GM21528 (cell line): ENCODE measurements at regions not wholly inside any gene's neighbourhood (a gene's known extent, or its start where the extent isn't known, plus 50 kb on each side); places are given as distances from the start of the nearest gene placed in this dataset.

Experiments used
- ATAC-seq: cut with Tn5 transposase; IDR thresholded peaks from one replicate; pipeline ENCODE4 v1.9.1; 2021; ENCODE audit warnings: mild to moderate bottlenecking, moderate library complexity; ENCODE audit not compliant: unreplicated experiment, low FRiP score

- ATAC-seq = no peak
These were observed 50.2 kb upstream of the CCND2 start for GRCh38 chr12:4223273-4223845.

GRCh38 chr12:4221258-4221620 is 52.3 kb upstream of the CCND2 start:
- no peak for ATAC-seq

GRCh38 chr12:4220536-4221257 is 52.9 kb upstream of the CCND2 start:
- ATAC-seq = no peak

GRCh38 chr12:4217091-4217490 is 56.5 kb upstream of the CCND2 start:
- ATAC-seq = no peak

GRCh38 chr12:4216187-4216927 is 57.2 kb upstream of the CCND2 start:
- ATAC-seq = peak; percentile 8

GRCh38 chr12:4215229-4216186 is 58.1 kb upstream of the CCND2 start:
- ATAC-seq = peak; percentile 62

GRCh38 chr12:4214877-4215228 is 58.7 kb upstream of the CCND2 start:
- ATAC-seq = peak; percentile 13

GRCh38 chr12:4213471-4213870 is 60.1 kb upstream of the CCND2 start:
- ATAC-seq = no peak

GRCh38 chr12:4212845-4213244 is 60.7 kb upstream of the CCND2 start:
- ATAC-seq = no peak

- no peak for ATAC-seq
These were observed 62.2 kb upstream of the CCND2 start for GRCh38 chr12:4211372-4211771.

- no peak for ATAC-seq
These were observed 63.4 kb upstream of the CCND2 start for GRCh38 chr12:4210183-4210582.

GRCh38 chr12:4206470-4206869 is 67.1 kb upstream of the CCND2 start:
- ATAC-seq = no peak

- ATAC-seq = no peak
These were observed 69.7 kb upstream of the CCND2 start for GRCh38 chr12:4203772-4204376.

- ATAC-seq = no peak
These were observed 70.6 kb upstream of the CCND2 start for GRCh38 chr12:4202918-4203317.

GRCh38 chr12:4202487-4202886 is 71.1 kb upstream of the CCND2 start:
- no peak for ATAC-seq

GRCh38 chr12:4201333-4202100 is 72.0 kb upstream of the CCND2 start:
- ATAC-seq = no peak

GRCh38 chr12:4197922-4198763 is 75.4 kb upstream of the CCND2 start:
- no peak for ATAC-seq

- ATAC-seq = no peak
These were observed 76.6 kb upstream of the CCND2 start for GRCh38 chr12:4196805-4197420.
